ENCODE measurements at regions not wholly inside any gene's neighbourhood (a gene's known extent, or its start where the extent isn't known, plus 50 kb on each side); places are given as distances from the start of the nearest gene placed in this dataset.

- no peaks in the 10 kb centered on the region for H3K9me3 Mint-ChIP-seq (ENCODE audit: unreplicated experiment)
- Histone ChIP-seq H3K9me3 (ENCODE audit: insufficient read depth, low read depth, low read length) (no peaks in the 10 kb centered on the region), H3K79me2 (ENCODE audit: insufficient read depth, low read length) (no peaks in the 10 kb centered on the region), H3K4me3 (ENCODE audit: insufficient read depth, low read depth, low read length) (no peak overlapping the region), H3K4me1 (ENCODE audit: insufficient read depth, low read length) (no peaks in the 10 kb centered on the region), H3K4me2 (ENCODE audit: low read length) (no peak overlapping the region), H3K27me3 (ENCODE audit: insufficient read depth, low read length) (no peaks in the 10 kb centered on the region), H3K27ac (ENCODE audit: low read depth, low read length) (no peak overlapping the region), H2AFZ (ENCODE audit: low read depth, low read length) (no peak overlapping the region), H3K36me3 (ENCODE audit: insufficient read depth, low read length) (no peaks in the 10 kb centered on the region), H3K9ac (ENCODE audit: low read length) (no peak overlapping the region), H4K20me1 (ENCODE audit: insufficient read depth, low read length) (no peaks in the 10 kb centered on the region)
- H3K4me3 Mint-ChIP-seq (ENCODE audit: unreplicated experiment), result no peak overlapping the region
- peaks cover 26% of the 10 kb centered on the region for H3K4me1 Mint-ChIP-seq (ENCODE audit: low read depth, unreplicated experiment)
- peak overlapping the region; percentile 73 for H3K27ac Mint-ChIP-seq (ENCODE audit: unreplicated experiment)
- DNase-seq (ENCODE audit: low read depth), result no peak
- FAIRE-seq, result no peak
- no peaks in the 10 kb centered on the region for H3K36me3 Mint-ChIP-seq (ENCODE audit: low read depth, unreplicated experiment)
- no peaks in the 10 kb centered on the region for H3K27me3 Mint-ChIP-seq (ENCODE audit: low read depth, unreplicated experiment)
- TF ChIP-seq CTCF (IDR thresholded peaks at IDR 0.05; ENCODE audit: insufficient read depth, low read depth, low read length), result no peak
These were observed 172.8 kb upstream of the SPTLC3 start for GRCh38 chr20:12835999-12836398.

- no peak overlapping the region for H3K27ac ChIP-seq (ENCODE audit: low read depth, low read length)
- no peaks in the 10 kb centered on the region for H3K9me3 ChIP-seq (ENCODE audit: insufficient read depth, low read depth, low read length)
- H3K4me3 ChIP-seq (ENCODE audit: insufficient read depth, low read depth, low read length), result no peak overlapping the region
- H3K9ac ChIP-seq (ENCODE audit: low read length), result no peak overlapping the region
- H3K36me3 Mint-ChIP-seq (ENCODE audit: low read depth, unreplicated experiment), result no peaks in the 10 kb centered on the region
- no peaks in the 10 kb centered on the region for H3K79me2 ChIP-seq (ENCODE audit: insufficient read depth, low read length)
- H3K4me1 ChIP-seq (ENCODE audit: insufficient read depth, low read length), result no peaks in the 10 kb centered on the region
- peaks cover 26% of the 10 kb centered on the region for H3K4me1 Mint-ChIP-seq (ENCODE audit: low read depth, unreplicated experiment)
- H3K27me3 ChIP-seq (ENCODE audit: insufficient read depth, low read length), result no peaks in the 10 kb centered on the region
- no peaks in the 10 kb centered on the region for H3K36me3 ChIP-seq (ENCODE audit: insufficient read depth, low read length)
- no peak overlapping the region for H3K4me3 Mint-ChIP-seq (ENCODE audit: unreplicated experiment)
- no peak overlapping the region for H3K27ac Mint-ChIP-seq (ENCODE audit: unreplicated experiment)
- DNase-seq (ENCODE audit: low read depth) (no peak), FAIRE-seq (no peak)
- H3K27me3 Mint-ChIP-seq (ENCODE audit: low read depth, unreplicated experiment), result no peaks in the 10 kb centered on the region
- H3K4me2 ChIP-seq (ENCODE audit: low read length), result no peak overlapping the region
- no peak overlapping the region for H2AFZ ChIP-seq (ENCODE audit: low read depth, low read length)
- TF ChIP-seq EZH2 (IDR thresholded peaks at IDR 0.05; ENCODE audit: insufficient read depth, low read length) (no peak), CTCF (IDR thresholded peaks at IDR 0.05; ENCODE audit: insufficient read depth, low read depth, low read length) (no peak)
- no peaks in the 10 kb centered on the region for H3K9me3 Mint-ChIP-seq (ENCODE audit: unreplicated experiment)
- no peaks in the 10 kb centered on the region for H4K20me1 ChIP-seq (ENCODE audit: insufficient read depth, low read length)
These were observed 171.1 kb upstream of the SPTLC3 start for GRCh38 chr20:12837646-12838045.

GRCh38 chr20:12838261-12838866, 170.4 kb upstream of the SPTLC3 start:
- DNase-seq (ENCODE audit: low read depth) (no peak), FAIRE-seq (no peak)
- H3K27me3 Mint-ChIP-seq (ENCODE audit: low read depth, unreplicated experiment), result no peaks in the 10 kb centered on the region
- H3K27me3 ChIP-seq (ENCODE audit: insufficient read depth, low read length), result no peaks in the 10 kb centered on the region
- H3K4me1 Mint-ChIP-seq (ENCODE audit: low read depth, unreplicated experiment), result peaks cover 26% of the 10 kb centered on the region
- no peaks in the 10 kb centered on the region for H3K79me2 ChIP-seq (ENCODE audit: insufficient read depth, low read length)
- H3K36me3 ChIP-seq (ENCODE audit: insufficient read depth, low read length), result no peaks in the 10 kb centered on the region
- H3K9me3 Mint-ChIP-seq (ENCODE audit: unreplicated experiment), result no peaks in the 10 kb centered on the region
- H3K9ac ChIP-seq (ENCODE audit: low read length), result no peak overlapping the region
- H3K27ac Mint-ChIP-seq (ENCODE audit: unreplicated experiment), result no peak overlapping the region
- no peaks in the 10 kb centered on the region for H4K20me1 ChIP-seq (ENCODE audit: insufficient read depth, low read length)
- TF ChIP-seq CTCF (IDR thresholded peaks at IDR 0.05; ENCODE audit: insufficient read depth, low read depth, low read length) (no peak), EZH2 (IDR thresholded peaks at IDR 0.05; ENCODE audit: insufficient read depth, low read length) (no peak)
- H3K9me3 ChIP-seq (ENCODE audit: insufficient read depth, low read depth, low read length), result no peaks in the 10 kb centered on the region
- no peak overlapping the region for H2AFZ ChIP-seq (ENCODE audit: low read depth, low read length)
- H3K4me3 ChIP-seq (ENCODE audit: insufficient read depth, low read depth, low read length), result no peak overlapping the region
- H3K4me1 ChIP-seq (ENCODE audit: insufficient read depth, low read length), result no peaks in the 10 kb centered on the region
- H3K36me3 Mint-ChIP-seq (ENCODE audit: low read depth, unreplicated experiment), result no peaks in the 10 kb centered on the region
- H3K4me2 ChIP-seq (ENCODE audit: low read length), result no peak overlapping the region
- H3K4me3 Mint-ChIP-seq (ENCODE audit: unreplicated experiment), result no peak overlapping the region
- H3K27ac ChIP-seq (ENCODE audit: low read depth, low read length), result no peak overlapping the region
